A673 (cell line): ENCODE measurements at regions not wholly inside any gene's neighbourhood (a gene's known extent, or its start where the extent isn't known, plus 50 kb on each side); places are given as distances from the start of the nearest gene placed in this dataset.

Experiments
- BruUV-seq: library from RNA; stranded (reverse); fragments of 400-500 nt; replicated peaks from 2 replicates; lab custom pipeline; 2021; lab: Mats Ljungman, UMichigan
- CTCF ChIA-PET: fragments of 300-600 bp; sonication (Branson Sonifier 250); formaldehyde crosslinking; loops from one replicate; lab custom pipeline; 2022; ENCODE audit warnings: antibody characterized with exemption; lab: Charles Lee
- POLR2A ChIA-PET: fragments of 300-600 bp; sonication (Branson Sonifier 250); formaldehyde crosslinking; loops from one replicate; lab custom pipeline; 2022; ENCODE audit warnings: antibody characterized with exemption; ENCODE audit not compliant: low non-redundant PET; lab: Charles Lee
- DNase-seq: peaks from one replicate; pipeline ENCODE4 v3.0.0-alpha.2; 2015; ENCODE audit warnings: low spot score
- H3K27ac ChIP-seq: fragments of 200-600 bp; sonication (generic); 2 replicates; pipeline ENCODE4 v1.5.1; 2016; ENCODE audit warnings: mixed run types, low read depth, mild to moderate bottlenecking, mixed read lengths, antibody characterized with exemption, low read length; ENCODE audit not compliant: poor library complexity, severe bottlenecking
- H3K27me3 ChIP-seq: fragments of 200-600 bp; sonication (generic); replicated peaks from 2 replicates; pipeline ENCODE4 v1.6.1; 2017; ENCODE audit warnings: mixed run types, low read depth, mild to moderate bottlenecking, mixed read lengths, antibody characterized with exemption, low read length; ENCODE audit not compliant: insufficient read depth, poor library complexity
- H3K36me3 ChIP-seq: fragments of 200-600 bp; sonication (generic); 2 replicates; pipeline ENCODE4 v1.6.1; 2016; ENCODE audit warnings: mixed run types, mild to moderate bottlenecking, mixed read lengths, antibody characterized with exemption, low read length; ENCODE audit not compliant: insufficient read depth, poor library complexity, severe bottlenecking
- H3K4me1 ChIP-seq: fragments of 200-600 bp; sonication (generic); 2 replicates; pipeline ENCODE4 v1.6.1; 2017; ENCODE audit warnings: mixed run types, mild to moderate bottlenecking, mixed read lengths, antibody characterized with exemption, low read length; ENCODE audit not compliant: insufficient read depth, poor library complexity, severe bottlenecking
- H3K4me3 ChIP-seq: fragments of 200-600 bp; sonication (generic); 2 replicates; pipeline ENCODE4 v1.5.1; 2016; ENCODE audit warnings: low read depth, mixed run types, mild to moderate bottlenecking, mixed read lengths, low read length; ENCODE audit not compliant: poor library complexity, severe bottlenecking
- H3K9me3 ChIP-seq: fragments of 200-600 bp; sonication (generic); 2 replicates; pipeline ENCODE4 v1.6.1; 2016; ENCODE audit warnings: mixed run types, low read depth, mild to moderate bottlenecking, mixed read lengths, antibody characterized with exemption, low read length; ENCODE audit not compliant: poor library complexity, severe bottlenecking
- EZH2 ChIP-seq: fragments of 200-600 bp; sonication (generic); IDR thresholded peaks from 2 replicates; pipeline ENCODE4 v1.6.1; 2017; ENCODE audit warnings: borderline replicate concordance, low read depth, mild to moderate bottlenecking, mixed read lengths, antibody characterized with exemption, low read length; ENCODE audit not compliant: poor library complexity, severe bottlenecking
- intact Hi-C: fragments of 100-400 bp; cut with micrococcal nuclease; formaldehyde crosslinking; loops from one replicate; pipeline ENCODE4 v1.10.0; 2022; ENCODE audit not compliant: unreplicated experiment
- TF ChIP-seq, protein P1 (sequence below): fragments of 300-800, 200-600 bp; sonication (generic); conservative IDR thresholded peaks from 2 replicates; pipeline ENCODE4 v1.5.1; 2017; ENCODE audit warnings: low read depth, mild to moderate bottlenecking, antibody characterized with exemption, low read length, moderate library complexity, mixed read lengths

DNA sequence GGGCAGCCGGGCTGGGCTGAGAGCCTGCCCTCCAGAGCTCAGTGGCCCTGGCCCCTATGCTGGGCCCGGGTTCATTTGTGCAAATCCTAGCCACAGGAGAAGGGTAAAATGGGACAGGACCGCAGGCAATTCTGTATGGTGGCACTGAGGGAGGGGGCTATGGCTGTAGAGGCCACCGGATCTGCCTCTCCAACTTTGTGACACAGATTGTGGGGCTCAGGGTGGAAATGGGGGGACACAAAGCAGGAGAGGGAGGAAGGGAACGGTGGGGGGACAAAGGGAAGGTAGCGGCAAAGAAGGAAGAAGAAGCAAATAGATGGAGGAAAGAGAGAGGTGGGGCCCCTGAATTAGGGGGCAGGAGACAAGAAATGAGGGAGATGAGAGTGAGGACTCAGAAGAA, 201.1 kb downstream of the SMAD2 start:
- no peak for TF ChIP-seq EZH2
- TF ChIP-seq, protein P1, sequence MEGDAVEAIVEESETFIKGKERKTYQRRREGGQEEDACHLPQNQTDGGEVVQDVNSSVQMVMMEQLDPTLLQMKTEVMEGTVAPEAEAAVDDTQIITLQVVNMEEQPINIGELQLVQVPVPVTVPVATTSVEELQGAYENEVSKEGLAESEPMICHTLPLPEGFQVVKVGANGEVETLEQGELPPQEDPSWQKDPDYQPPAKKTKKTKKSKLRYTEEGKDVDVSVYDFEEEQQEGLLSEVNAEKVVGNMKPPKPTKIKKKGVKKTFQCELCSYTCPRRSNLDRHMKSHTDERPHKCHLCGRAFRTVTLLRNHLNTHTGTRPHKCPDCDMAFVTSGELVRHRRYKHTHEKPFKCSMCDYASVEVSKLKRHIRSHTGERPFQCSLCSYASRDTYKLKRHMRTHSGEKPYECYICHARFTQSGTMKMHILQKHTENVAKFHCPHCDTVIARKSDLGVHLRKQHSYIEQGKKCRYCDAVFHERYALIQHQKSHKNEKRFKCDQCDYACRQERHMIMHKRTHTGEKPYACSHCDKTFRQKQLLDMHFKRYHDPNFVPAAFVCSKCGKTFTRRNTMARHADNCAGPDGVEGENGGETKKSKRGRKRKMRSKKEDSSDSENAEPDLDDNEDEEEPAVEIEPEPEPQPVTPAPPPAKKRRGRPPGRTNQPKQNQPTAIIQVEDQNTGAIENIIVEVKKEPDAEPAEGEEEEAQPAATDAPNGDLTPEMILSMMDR: no peak
- Histone ChIP-seq H3K4me1 (no peaks in the 10 kb centered on the region), H3K27me3 (peaks cover 48% of the 10 kb centered on the region), H3K9me3 (no peaks in the 10 kb centered on the region), H3K27ac (no peak overlapping the region), H3K36me3 (no peaks in the 10 kb centered on the region), H3K4me3 (no peak overlapping the region)
- ChIA-PET POLR2A (no interaction called here), CTCF (no interaction called here)
- BruUV-seq: no TSS peak
- intact Hi-C loops: no loop called here
- DNase-seq: no peak

DNA sequence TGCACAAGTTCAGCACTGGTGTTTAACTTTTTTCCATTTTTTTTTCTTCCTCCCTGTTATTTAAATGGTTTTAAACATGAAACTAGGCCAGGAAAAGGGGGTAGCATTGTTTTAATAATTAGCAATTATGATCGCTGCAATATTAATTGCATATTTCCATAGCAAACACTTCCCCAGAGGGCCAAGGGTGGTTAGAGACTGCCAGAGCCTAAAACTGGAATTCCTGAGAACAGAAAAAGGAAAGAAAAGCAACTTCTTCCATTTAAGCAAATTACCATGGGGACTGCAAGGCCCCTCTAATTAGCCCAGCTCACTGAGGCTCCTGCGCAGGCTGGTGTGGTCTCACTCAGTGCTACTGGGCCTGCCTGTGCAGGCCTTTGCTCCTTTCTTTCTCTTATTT, 201.5 kb downstream of the SMAD2 start:
- CTCF ChIA-PET: no interaction called here
- BruUV-seq: no TSS peak

DNA sequence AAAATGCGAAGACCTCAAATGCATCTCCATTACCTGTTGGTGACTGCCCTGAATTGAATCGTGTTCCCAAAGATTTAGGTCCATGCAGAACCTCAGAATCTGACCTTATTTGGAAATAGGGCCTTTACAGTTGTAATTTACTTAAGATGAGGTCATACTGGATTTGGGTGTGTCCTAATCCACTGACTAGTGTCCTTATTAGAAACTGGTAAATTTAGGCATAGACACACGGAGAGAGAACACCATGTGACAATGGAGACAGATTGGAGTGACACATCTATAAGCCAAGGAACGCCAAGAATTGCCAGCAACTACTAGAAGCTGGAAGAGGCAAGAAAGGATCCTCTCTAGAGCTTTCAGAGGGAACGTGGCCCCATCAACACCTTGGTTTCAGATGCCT, 203.1 kb downstream of the SMAD2 start:
- CTCF ChIA-PET: no interaction called here

More for the DNA sequence above, 201.5 kb downstream of the SMAD2 start:
- Histone ChIP-seq H3K27ac (no peak overlapping the region), H3K9me3 (no peaks in the 10 kb centered on the region), H3K4me1 (no peaks in the 10 kb centered on the region), H3K27me3 (peaks cover 48% of the 10 kb centered on the region), H3K36me3 (no peaks in the 10 kb centered on the region), H3K4me3 (no peak overlapping the region)
- no peak for DNase-seq
- POLR2A ChIA-PET: no interaction called here
- TF ChIP-seq EZH2: no peak
- TF ChIP-seq, protein P1: no peak
- intact Hi-C loops: no loop called here

DNA sequence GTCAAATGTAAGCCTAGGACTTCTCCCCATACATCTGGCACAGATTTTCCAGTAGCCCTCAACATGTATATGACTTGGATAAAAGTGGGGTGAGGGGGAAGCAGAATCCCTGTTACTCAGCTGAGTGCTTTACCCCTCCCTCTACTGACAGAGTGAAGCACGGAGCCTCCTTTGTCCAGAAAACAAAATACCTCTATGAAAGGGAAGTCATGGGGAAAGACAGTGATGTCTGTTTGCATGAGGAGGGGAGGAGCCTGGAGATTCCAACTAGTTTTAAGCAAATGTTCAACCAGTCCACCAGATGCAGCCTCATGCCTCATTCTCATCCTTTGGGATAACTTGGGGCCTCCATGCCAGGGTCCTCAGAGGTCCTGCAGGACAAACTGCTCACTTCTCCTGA, 203.9 kb downstream of the SMAD2 start:
- CTCF ChIA-PET: no interaction called here

More for the DNA sequence above, 203.1 kb downstream of the SMAD2 start:
- H3K36me3 ChIP-seq: no peaks in the 10 kb centered on the region
- TF ChIP-seq EZH2: no peak
- intact Hi-C loops: no loop called here
- no TSS peak for BruUV-seq
- peaks cover 60% of the 10 kb centered on the region for H3K27me3 ChIP-seq
- H3K4me1 ChIP-seq: no peaks in the 10 kb centered on the region
- no peak overlapping the region for H3K27ac ChIP-seq
- H3K9me3 ChIP-seq: no peaks in the 10 kb centered on the region
- POLR2A ChIA-PET: no interaction called here
- DNase-seq: no peak
- no peak overlapping the region for H3K4me3 ChIP-seq

More for the DNA sequence above, 203.9 kb downstream of the SMAD2 start:
- TF ChIP-seq, protein P1: no peak
- no peak for TF ChIP-seq EZH2
- Histone ChIP-seq H3K4me1 (no peaks in the 10 kb centered on the region), H3K36me3 (no peaks in the 10 kb centered on the region), H3K4me3 (no peak overlapping the region), H3K27me3 (peaks cover 63% of the 10 kb centered on the region), H3K9me3 (no peaks in the 10 kb centered on the region), H3K27ac (no peak overlapping the region)
- intact Hi-C loops: no loop called here
- POLR2A ChIA-PET: no interaction called here
- DNase-seq: no peak
- no TSS peak for BruUV-seq
